Karpas-422 (cell line): ENCODE measurements at regions not wholly inside any gene's neighbourhood (a gene's known extent, or its start where the extent isn't known, plus 50 kb on each side); places are given as distances from the start of the nearest gene placed in this dataset.

ENCODE experiments used
- DNase-seq: peaks from one replicate; pipeline ENCODE4 v3.0.0-alpha.2; 2015
- H2AFZ ChIP-seq: fragments of 200-600 bp; sonication (generic); 2 replicates; pipeline ENCODE4 v1.6.1; 2014; ENCODE audit warnings: antibody characterized with exemption, low read length, mixed read lengths
- H3K27ac ChIP-seq: fragments of 200-600 bp; sonication (generic); 2 replicates; pipeline ENCODE4 v1.5.1; 2014; ENCODE audit warnings: mild to moderate bottlenecking, low read length, moderate library complexity
- H3K27me3 ChIP-seq: fragments of 200-600 bp; sonication (generic); 2 replicates; pipeline ENCODE4 v1.6.1; 2014; ENCODE audit warnings: low read length, mixed read lengths
- H3K36me3 ChIP-seq: fragments of 200-600 bp; sonication (generic); 2 replicates; pipeline ENCODE4 v1.6.1; 2014; ENCODE audit warnings: low read length, mixed read lengths; ENCODE audit not compliant: insufficient read depth
- H3K4me1 ChIP-seq: fragments of 200-600 bp; sonication (generic); 2 replicates; pipeline ENCODE4 v1.6.1; 2014; ENCODE audit warnings: mild to moderate bottlenecking, low read length, mixed read lengths
- H3K4me2 ChIP-seq: fragments of 200-600 bp; sonication (generic); 2 replicates; pipeline ENCODE4 v1.6.1; 2014; ENCODE audit warnings: low read length, low read depth, mild to moderate bottlenecking; ENCODE audit not compliant: poor library complexity, severe bottlenecking
- H3K4me3 ChIP-seq: fragments of 200-600 bp; sonication (generic); 2 replicates; pipeline ENCODE4 v1.5.1; 2014; ENCODE audit warnings: mild to moderate bottlenecking, antibody characterized with exemption, low read length, mixed read lengths
- H3K79me2 ChIP-seq: fragments of 200-600 bp; sonication (generic); 2 replicates; pipeline ENCODE4 v1.6.1; 2014; ENCODE audit warnings: mild to moderate bottlenecking, low read length, mixed read lengths
- H3K9ac ChIP-seq: fragments of 200-600 bp; sonication (generic); 2 replicates; pipeline ENCODE4 v1.6.0; 2014; ENCODE audit warnings: low read length
- H3K9me2 ChIP-seq: fragments of 200-600 bp; sonication (generic), shearing (Covaris generic); replicated peaks from 2 replicates; pipeline ENCODE4 v1.6.0; 2014; ENCODE audit warnings: mild to moderate bottlenecking, low read length, moderate library complexity; ENCODE audit not compliant: insufficient read depth
- H3K9me3 ChIP-seq: fragments of 300-700, 200-600 bp; sonication (generic); 2 replicates; pipeline ENCODE4 v1.6.1; 2014; ENCODE audit warnings: low read length, mixed read lengths
- H4K20me1 ChIP-seq: fragments of 200-600 bp; sonication (generic); 2 replicates; pipeline ENCODE4 v1.6.1; 2014; ENCODE audit warnings: mild to moderate bottlenecking, antibody characterized with exemption, low read length, low read depth; ENCODE audit not compliant: insufficient read depth

DNA sequence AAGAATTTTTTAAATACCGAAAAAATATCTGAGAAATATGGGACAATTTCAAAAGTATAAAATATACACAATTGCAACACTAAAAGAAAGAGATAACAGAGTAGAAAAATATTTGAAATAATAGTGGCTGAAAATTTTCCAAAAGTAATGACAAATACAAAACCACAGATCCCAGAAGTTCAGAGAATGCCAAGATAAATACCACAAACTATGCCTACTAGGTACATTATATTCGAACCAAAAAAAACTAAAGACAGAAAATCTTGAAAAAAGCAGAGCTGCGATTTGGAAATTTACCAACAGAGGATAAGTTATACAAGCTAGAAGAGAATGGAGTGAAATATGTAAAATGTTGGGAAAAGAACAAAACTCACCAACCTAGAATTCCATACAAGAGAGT lies 191.3 kb upstream of the ELAC2 start:
- no peak overlapping the region for H3K4me3 ChIP-seq
- no peaks in the 10 kb centered on the region for H3K4me1 ChIP-seq
- H3K4me2 ChIP-seq = no peak overlapping the region
- DNase-seq = no peak
- H3K9me2 ChIP-seq = no peaks in the 10 kb centered on the region
- no peaks in the 10 kb centered on the region for H3K36me3 ChIP-seq
- H3K79me2 ChIP-seq = no peaks in the 10 kb centered on the region
- no peaks in the 10 kb centered on the region for H4K20me1 ChIP-seq
- H3K9ac ChIP-seq = no peak overlapping the region
- H3K27me3 ChIP-seq = no peaks in the 10 kb centered on the region
- no peak overlapping the region for H3K27ac ChIP-seq
- H2AFZ ChIP-seq = no peak overlapping the region
- H3K9me3 ChIP-seq = no peaks in the 10 kb centered on the region

DNA sequence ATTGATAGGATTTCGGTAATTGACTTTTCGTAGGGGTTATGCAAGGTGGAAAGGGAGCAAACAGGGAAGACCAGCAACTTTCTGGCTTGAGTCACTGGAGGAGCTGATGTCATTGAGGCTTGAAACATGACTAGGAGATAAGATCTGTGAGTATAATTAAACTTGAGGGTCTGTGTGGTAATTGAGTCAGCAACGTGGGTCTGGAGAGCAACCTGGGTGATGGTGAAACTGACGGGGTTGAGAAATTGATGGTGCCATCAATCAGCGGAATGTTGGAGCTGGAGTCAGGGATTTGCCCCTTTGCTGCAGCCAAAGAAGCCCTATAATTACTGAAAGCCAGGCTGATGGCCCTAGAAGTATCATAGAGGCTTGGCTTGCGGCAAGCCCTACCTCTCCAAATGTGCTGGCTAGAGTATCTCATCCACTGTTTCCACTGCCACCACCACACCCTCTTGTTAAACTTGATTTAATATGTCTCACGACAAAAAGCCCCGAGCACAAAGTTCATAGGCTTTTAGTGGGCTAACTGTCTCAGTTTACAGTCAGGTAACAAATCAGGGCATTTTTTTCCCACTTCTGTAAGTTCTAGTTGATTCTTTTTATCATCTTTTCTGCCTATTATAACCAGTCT lies 186.9 kb upstream of the ELAC2 start:
- Histone ChIP-seq H3K79me2 (no peaks in the 10 kb centered on the region), H3K36me3 (no peaks in the 10 kb centered on the region), H3K4me3 (no peak overlapping the region), H4K20me1 (no peaks in the 10 kb centered on the region), H3K9me2 (no peaks in the 10 kb centered on the region), H3K4me1 (no peaks in the 10 kb centered on the region), H3K9me3 (no peaks in the 10 kb centered on the region), H3K27me3 (no peaks in the 10 kb centered on the region), H3K9ac (no peak overlapping the region), H2AFZ (no peak overlapping the region), H3K27ac (no peak overlapping the region), H3K4me2 (no peak overlapping the region)
- DNase-seq = no peak

DNA sequence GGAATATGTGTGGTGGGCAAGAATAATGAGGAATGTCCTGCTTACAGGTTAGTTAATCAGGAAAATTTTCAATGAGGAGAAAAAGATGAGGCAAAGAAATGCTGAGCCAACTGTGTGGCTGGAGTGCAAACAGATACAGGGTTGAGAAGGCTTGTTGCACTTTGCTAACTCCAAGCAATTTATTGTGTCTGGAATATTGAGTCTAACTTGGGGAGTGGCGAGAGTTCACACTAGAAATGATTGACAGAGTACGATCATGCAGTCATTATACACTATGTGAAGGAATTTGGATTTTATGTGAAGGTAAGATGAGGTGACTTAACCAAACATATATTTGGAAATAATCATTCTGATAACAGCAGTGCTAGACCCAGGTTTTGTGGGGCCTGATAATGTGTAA lies 185.0 kb upstream of the ELAC2 start:
- Histone ChIP-seq H4K20me1 (no peaks in the 10 kb centered on the region), H3K4me3 (no peak overlapping the region), H3K79me2 (no peaks in the 10 kb centered on the region), H3K36me3 (no peaks in the 10 kb centered on the region), H3K9ac (no peak overlapping the region), H3K27ac (no peak overlapping the region), H3K9me3 (no peaks in the 10 kb centered on the region), H3K4me2 (no peak overlapping the region), H3K9me2 (no peaks in the 10 kb centered on the region), H3K27me3 (no peaks in the 10 kb centered on the region), H3K4me1 (no peaks in the 10 kb centered on the region), H2AFZ (no peak overlapping the region)
- DNase-seq = no peak

- Histone ChIP-seq H2AFZ (no peak overlapping the region), H3K36me3 (no peaks in the 10 kb centered on the region), H3K4me1 (no peaks in the 10 kb centered on the region), H4K20me1 (no peaks in the 10 kb centered on the region), H3K9ac (no peak overlapping the region), H3K9me3 (no peaks in the 10 kb centered on the region), H3K4me3 (no peak overlapping the region), H3K4me2 (no peak overlapping the region), H3K79me2 (no peaks in the 10 kb centered on the region), H3K27me3 (no peaks in the 10 kb centered on the region), H3K27ac (no peak overlapping the region), H3K9me2 (no peaks in the 10 kb centered on the region)
- DNase-seq = no peak
Measured at GRCh38 chr17:13200671-13201070, 182.8 kb upstream of the ELAC2 start.

- H3K9me2 ChIP-seq = no peaks in the 10 kb centered on the region
- no peak overlapping the region for H3K9ac ChIP-seq
- no peaks in the 10 kb centered on the region for H3K79me2 ChIP-seq
- no peak for DNase-seq
- no peak overlapping the region for H3K4me2 ChIP-seq
- no peaks in the 10 kb centered on the region for H3K4me1 ChIP-seq
- no peaks in the 10 kb centered on the region for H3K27me3 ChIP-seq
- H3K27ac ChIP-seq = no peak overlapping the region
- no peaks in the 10 kb centered on the region for H3K9me3 ChIP-seq
- no peaks in the 10 kb centered on the region for H4K20me1 ChIP-seq
- no peaks in the 10 kb centered on the region for H3K36me3 ChIP-seq
- no peak overlapping the region for H3K4me3 ChIP-seq
- no peak overlapping the region for H2AFZ ChIP-seq
Measured at GRCh38 chr17:13199425-13199824, 181.6 kb upstream of the ELAC2 start.

DNA sequence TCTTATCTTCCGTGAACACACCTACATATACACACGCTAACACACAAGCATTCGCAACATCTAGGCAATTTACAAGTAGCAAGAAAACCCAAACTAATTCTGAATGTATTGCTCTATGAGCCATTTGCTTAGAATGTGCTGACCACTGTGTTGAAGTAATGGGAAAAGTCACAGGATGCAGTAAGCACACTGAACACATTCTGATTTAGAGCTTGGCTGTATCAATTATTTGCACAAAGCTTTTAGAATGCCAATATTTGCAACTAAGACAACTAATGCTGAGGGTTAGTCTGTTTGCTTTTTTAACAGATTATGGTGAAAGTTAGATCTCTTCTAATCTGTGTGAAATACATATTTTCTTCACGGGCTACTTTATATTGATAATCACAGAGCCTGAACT lies 179.8 kb upstream of the ELAC2 start:
- H3K27ac ChIP-seq = no peak overlapping the region
- no peaks in the 10 kb centered on the region for H3K79me2 ChIP-seq
- H3K27me3 ChIP-seq = no peaks in the 10 kb centered on the region
- no peak for DNase-seq
- no peaks in the 10 kb centered on the region for H3K9me3 ChIP-seq
- H2AFZ ChIP-seq = no peak overlapping the region
- H3K36me3 ChIP-seq = no peaks in the 10 kb centered on the region
- no peaks in the 10 kb centered on the region for H4K20me1 ChIP-seq
- H3K9ac ChIP-seq = no peak overlapping the region
- no peak overlapping the region for H3K4me3 ChIP-seq
- H3K9me2 ChIP-seq = no peaks in the 10 kb centered on the region
- no peaks in the 10 kb centered on the region for H3K4me1 ChIP-seq
- no peak overlapping the region for H3K4me2 ChIP-seq

- Histone ChIP-seq H3K4me1 (no peaks in the 10 kb centered on the region), H3K9ac (no peak overlapping the region), H3K27me3 (no peaks in the 10 kb centered on the region), H3K79me2 (no peaks in the 10 kb centered on the region), H3K4me2 (no peak overlapping the region), H3K27ac (no peak overlapping the region), H4K20me1 (no peaks in the 10 kb centered on the region), H3K36me3 (no peaks in the 10 kb centered on the region), H2AFZ (no peak overlapping the region), H3K9me2 (no peaks in the 10 kb centered on the region), H3K4me3 (no peak overlapping the region), H3K9me3 (no peaks in the 10 kb centered on the region)
- DNase-seq = no peak
Measured at GRCh38 chr17:13194887-13195286, 177.1 kb upstream of the ELAC2 start.

DNA sequence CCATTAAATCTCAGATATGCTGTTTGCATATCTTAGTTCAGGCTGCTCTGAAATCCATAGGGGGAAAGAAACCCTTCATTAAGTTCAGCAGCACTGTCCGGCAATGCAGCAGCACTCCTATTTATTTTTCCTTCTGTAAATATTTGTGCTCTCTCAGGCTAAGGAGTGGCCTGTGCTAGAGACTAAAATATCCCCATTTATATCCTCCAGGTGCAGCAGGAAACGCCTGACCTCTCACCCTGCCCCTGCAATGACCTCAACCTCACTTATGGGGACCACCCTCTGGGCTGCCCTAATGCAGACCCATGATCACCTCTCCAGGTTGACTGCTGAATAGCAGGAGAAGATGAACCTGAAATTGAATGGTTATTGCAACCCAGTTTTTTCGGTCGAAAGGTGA lies 165.0 kb upstream of the ELAC2 start:
- no peak overlapping the region for H3K9ac ChIP-seq
- H3K9me3 ChIP-seq = no peaks in the 10 kb centered on the region
- no peaks in the 10 kb centered on the region for H3K36me3 ChIP-seq
- no peaks in the 10 kb centered on the region for H3K79me2 ChIP-seq
- no peak overlapping the region for H3K4me3 ChIP-seq
- H3K4me2 ChIP-seq = no peak overlapping the region
- H3K4me1 ChIP-seq = no peaks in the 10 kb centered on the region
- no peaks in the 10 kb centered on the region for H4K20me1 ChIP-seq
- no peaks in the 10 kb centered on the region for H3K9me2 ChIP-seq
- DNase-seq = no peak
- H3K27me3 ChIP-seq = no peaks in the 10 kb centered on the region
- no peak overlapping the region for H2AFZ ChIP-seq
- H3K27ac ChIP-seq = no peak overlapping the region

DNA sequence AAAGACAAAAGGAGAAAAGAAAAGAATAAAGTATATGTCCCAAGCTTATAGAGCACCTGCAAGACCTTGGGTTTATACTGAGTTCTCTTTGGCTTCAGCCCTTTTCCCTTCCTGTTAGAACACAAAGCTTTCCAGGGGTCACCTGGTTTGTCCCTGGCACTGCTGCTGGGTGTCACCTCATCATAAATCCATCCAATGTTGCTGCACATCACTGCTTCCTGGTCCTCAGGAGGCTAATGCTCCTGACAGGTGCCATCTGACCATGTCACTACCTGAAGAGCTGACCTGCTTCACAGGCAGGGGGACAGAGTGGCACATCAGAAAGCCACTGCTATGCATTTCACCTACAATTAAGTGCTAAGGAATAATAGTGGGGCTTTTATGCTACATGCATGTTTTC lies 164.6 kb upstream of the ELAC2 start:
- H3K79me2 ChIP-seq = no peaks in the 10 kb centered on the region
- H3K9me3 ChIP-seq = no peaks in the 10 kb centered on the region
- H4K20me1 ChIP-seq = no peaks in the 10 kb centered on the region
- no peaks in the 10 kb centered on the region for H3K36me3 ChIP-seq
- no peak for DNase-seq
- H3K4me1 ChIP-seq = no peaks in the 10 kb centered on the region
- H3K4me3 ChIP-seq = no peak overlapping the region
- no peaks in the 10 kb centered on the region for H3K27me3 ChIP-seq
- H3K4me2 ChIP-seq = no peak overlapping the region
- no peak overlapping the region for H3K27ac ChIP-seq
- no peak overlapping the region for H2AFZ ChIP-seq
- H3K9me2 ChIP-seq = no peaks in the 10 kb centered on the region
- H3K9ac ChIP-seq = no peak overlapping the region
